Astrocyte of the spinal cord (primary cell): ENCODE measurements at regions not wholly inside any gene's neighbourhood (a gene's known extent, or its start where the extent isn't known, plus 50 kb on each side); places are given as distances from the start of the nearest gene placed in this dataset.

Experiments used
- DNase-seq: peaks from one replicate; pipeline ENCODE4 v3.0.0; 2011; ENCODE audit warnings: low read depth, low spot score
- H3K4me3 ChIP-seq: 2 replicates; pipeline ENCODE4 v1.5.1; 2011; ENCODE audit warnings: low read depth, mild to moderate bottlenecking, low read length, moderate library complexity
- in situ Hi-C: cut with HindIII; loops from 2 replicates; pipeline ENCODE4 v1.10.0; 2017; ENCODE audit warnings: low sequenced_read_pairs
- TF ChIP-seq, protein P1 (sequence below): IDR thresholded peaks from 2 replicates; pipeline ENCODE4 v1.5.1; 2012; ENCODE audit warnings: low read depth, mild to moderate bottlenecking, low read length, inconsistent platforms

GRCh38 chr7:55274156-55274555 is 91.0 kb upstream of the LANCL2 start:
- H3K4me3 ChIP-seq = no peak overlapping the region
- in situ Hi-C loops = no loop called here
- DNase-seq = no peak
- TF ChIP-seq, protein P1, sequence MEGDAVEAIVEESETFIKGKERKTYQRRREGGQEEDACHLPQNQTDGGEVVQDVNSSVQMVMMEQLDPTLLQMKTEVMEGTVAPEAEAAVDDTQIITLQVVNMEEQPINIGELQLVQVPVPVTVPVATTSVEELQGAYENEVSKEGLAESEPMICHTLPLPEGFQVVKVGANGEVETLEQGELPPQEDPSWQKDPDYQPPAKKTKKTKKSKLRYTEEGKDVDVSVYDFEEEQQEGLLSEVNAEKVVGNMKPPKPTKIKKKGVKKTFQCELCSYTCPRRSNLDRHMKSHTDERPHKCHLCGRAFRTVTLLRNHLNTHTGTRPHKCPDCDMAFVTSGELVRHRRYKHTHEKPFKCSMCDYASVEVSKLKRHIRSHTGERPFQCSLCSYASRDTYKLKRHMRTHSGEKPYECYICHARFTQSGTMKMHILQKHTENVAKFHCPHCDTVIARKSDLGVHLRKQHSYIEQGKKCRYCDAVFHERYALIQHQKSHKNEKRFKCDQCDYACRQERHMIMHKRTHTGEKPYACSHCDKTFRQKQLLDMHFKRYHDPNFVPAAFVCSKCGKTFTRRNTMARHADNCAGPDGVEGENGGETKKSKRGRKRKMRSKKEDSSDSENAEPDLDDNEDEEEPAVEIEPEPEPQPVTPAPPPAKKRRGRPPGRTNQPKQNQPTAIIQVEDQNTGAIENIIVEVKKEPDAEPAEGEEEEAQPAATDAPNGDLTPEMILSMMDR = no peak

DNA sequence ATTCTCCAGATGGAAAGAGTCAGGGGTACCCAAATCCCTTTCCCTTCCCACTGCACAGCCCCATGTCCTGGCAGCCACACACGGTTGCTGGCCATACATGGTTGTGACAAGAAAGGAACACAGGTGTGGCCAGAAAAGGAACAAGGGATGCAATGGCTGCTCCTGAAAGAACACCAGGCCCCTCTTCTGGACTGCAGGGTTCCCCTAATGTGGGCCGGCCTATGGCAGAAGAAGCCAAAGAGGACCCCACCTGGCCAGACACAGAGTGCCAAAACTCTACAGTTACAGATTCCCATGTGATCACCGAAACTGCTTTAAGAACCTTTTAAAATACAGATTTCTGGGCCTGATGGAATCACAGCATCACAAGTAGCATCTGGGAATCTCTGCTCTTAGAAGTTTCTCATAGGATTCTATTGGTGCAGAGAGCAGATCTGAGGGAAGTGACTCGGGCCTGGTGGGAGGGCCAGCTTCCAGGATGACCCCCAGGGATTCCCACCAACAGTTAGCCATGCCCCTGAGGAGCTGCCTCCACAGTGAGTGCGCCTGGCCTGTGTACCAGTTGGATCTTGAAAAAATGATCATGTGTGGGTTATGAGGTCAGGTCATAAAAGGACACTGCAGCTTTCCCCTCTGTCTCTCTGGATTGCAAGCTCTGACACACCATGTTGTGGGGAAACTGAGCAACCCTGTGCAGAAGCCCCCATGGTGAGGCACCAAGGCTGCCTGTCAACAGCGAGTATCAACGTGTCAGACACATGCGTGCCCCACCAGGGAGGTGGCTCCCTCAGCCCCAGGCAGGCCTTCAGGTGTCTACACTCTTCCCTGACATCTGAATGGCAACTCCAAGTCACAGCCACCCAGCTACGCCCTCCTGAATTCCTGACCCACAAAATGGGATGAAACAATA is 89.6 kb upstream of the LANCL2 start:
- in situ Hi-C loops = no loop called here
- DNase-seq = no peak
- TF ChIP-seq, protein P1 = no peak
- no peak overlapping the region for H3K4me3 ChIP-seq

- in situ Hi-C loops = no loop called here
- TF ChIP-seq, protein P1 = no peak
- DNase-seq = no peak
- H3K4me3 ChIP-seq = no peak overlapping the region
Measured at GRCh38 chr7:55276572-55277295, 88.4 kb upstream of the LANCL2 start.

GRCh38 chr7:55277916-55278315 is 87.2 kb upstream of the LANCL2 start:
- in situ Hi-C loops = no loop called here
- TF ChIP-seq, protein P1 = no peak
- H3K4me3 ChIP-seq = no peak overlapping the region
- DNase-seq = no peak

DNA sequence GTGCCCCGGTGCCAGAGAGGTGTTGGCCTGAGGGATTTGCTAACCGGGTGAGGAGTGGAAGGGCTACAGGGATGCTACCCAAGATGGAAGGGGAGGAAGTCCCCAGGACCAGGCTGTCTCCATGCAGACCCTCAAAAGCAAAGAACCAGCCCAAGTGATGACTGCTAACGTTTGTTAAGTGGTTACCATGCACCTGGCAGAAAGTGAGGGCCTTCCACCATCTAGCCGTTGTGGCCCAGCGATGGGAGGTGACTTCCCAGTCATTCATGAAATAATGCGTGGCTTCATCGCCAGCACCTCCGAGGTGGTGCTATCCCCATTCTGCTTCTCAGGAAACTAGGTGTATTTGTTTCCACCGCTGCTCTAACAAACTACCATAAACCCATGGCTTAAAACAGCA is 86.8 kb upstream of the LANCL2 start:
- TF ChIP-seq, protein P1 = no peak
- no peak overlapping the region for H3K4me3 ChIP-seq
- no peak for DNase-seq
- in situ Hi-C loops = no loop called here

- no peak for DNase-seq
- in situ Hi-C loops = no loop called here
- TF ChIP-seq, protein P1 = no peak
- no peak overlapping the region for H3K4me3 ChIP-seq
Measured at GRCh38 chr7:55279080-55279845, 85.9 kb upstream of the LANCL2 start.
